ENCODE measurements at regions not wholly inside any gene's neighbourhood (a gene's known extent, or its start where the extent isn't known, plus 50 kb on each side); places are given as distances from the start of the nearest gene placed in this dataset.

- no peak overlapping the region for H3K27ac ChIP-seq
- H3K27me3 ChIP-seq: no peaks in the 10 kb centered on the region
- TF ChIP-seq CTCF (IDR thresholded peaks at IDR 0.05) (no peak), POLR2A (IDR thresholded peaks at IDR 0.05) (no peak)
- 61% methylated on average over 3 of the region's 4 CpGs for whole genome bisulfite sequencing (ENCODE audit: insufficient coverage, low coverage, low lambda C conversion rate, missing lambda C conversion rate)
- H3K36me3 ChIP-seq: no peaks in the 10 kb centered on the region
- ATAC-seq (peak in 3 of 4 donors; percentile 34 to 36 (median 34)), DNase-seq (no peak)
- H3K4me3 ChIP-seq: no peak overlapping the region
- intact Hi-C loops (cut with DNase I): no loop called here
- H3K4me1 ChIP-seq: no peaks in the 10 kb centered on the region
- no peaks in the 10 kb centered on the region for H3K9me3 ChIP-seq
These were observed 252.1 kb upstream of the NT5C1B start for GRCh38 chr2:18841248-18842150.

GRCh38 chr2:18837240-18837639 lies 247.9 kb upstream of the NT5C1B start:
- no peaks in the 10 kb centered on the region for H3K36me3 ChIP-seq
- 83% methylated on average over 1 of the region's 1 CpG for WGBS (ENCODE audit: insufficient coverage, low coverage, low lambda C conversion rate, missing lambda C conversion rate)
- no peaks in the 10 kb centered on the region for H3K9me3 ChIP-seq
- ATAC-seq (no peak), DNase-seq (no peak)
- TF ChIP-seq CTCF (IDR thresholded peaks at IDR 0.05) (no peak), POLR2A (IDR thresholded peaks at IDR 0.05) (no peak)
- intact Hi-C loops (cut with DNase I): no loop called here
- H3K27me3 ChIP-seq: no peaks in the 10 kb centered on the region
- H3K4me3 ChIP-seq: no peak overlapping the region
- peaks cover 0 to 10% (median 2%) of the 10 kb centered on the region in 4 donors for H3K4me1 ChIP-seq
- H3K27ac ChIP-seq: no peak overlapping the region

- no peaks in the 10 kb centered on the region for H3K9me3 ChIP-seq
- DNase-seq: no peak
- ATAC-seq: no peak
- no peaks in the 10 kb centered on the region for H3K36me3 ChIP-seq
- intact Hi-C loops (cut with DNase I): no loop called here
- H3K27ac ChIP-seq: no peak overlapping the region
- TF ChIP-seq POLR2A (IDR thresholded peaks at IDR 0.05): no peak
- no peak for TF ChIP-seq CTCF (IDR thresholded peaks at IDR 0.05)
- no peaks in the 10 kb centered on the region for H3K27me3 ChIP-seq
- H3K4me1 ChIP-seq: peaks cover 0 to 17% (median 5%) of the 10 kb centered on the region in 4 donors
- no peak overlapping the region for H3K4me3 ChIP-seq
- 73% methylated on average over 2 of the region's 4 CpGs for WGBS (ENCODE audit: insufficient coverage, low coverage, low lambda C conversion rate, missing lambda C conversion rate)
These were observed 247.1 kb upstream of the NT5C1B start for GRCh38 chr2:18836436-18836835.

GRCh38 chr2:18835787-18836186 lies 246.4 kb upstream of the NT5C1B start:
- H3K27me3 ChIP-seq: no peaks in the 10 kb centered on the region
- H3K36me3 ChIP-seq: no peaks in the 10 kb centered on the region
- no peak overlapping the region for H3K4me3 ChIP-seq
- peaks cover 0 to 22% (median 7%) of the 10 kb centered on the region in 4 donors for H3K4me1 ChIP-seq
- no peak for TF ChIP-seq POLR2A (IDR thresholded peaks at IDR 0.05)
- no peak for TF ChIP-seq CTCF (IDR thresholded peaks at IDR 0.05)
- 93% methylated on average over 2 of the region's 2 CpGs for WGBS (ENCODE audit: insufficient coverage, low coverage, low lambda C conversion rate, missing lambda C conversion rate)
- no peaks in the 10 kb centered on the region for H3K9me3 ChIP-seq
- ATAC-seq (no peak), DNase-seq (no peak)
- H3K27ac ChIP-seq: no peak overlapping the region
- intact Hi-C loops (cut with DNase I): no loop called here
